PC-3 (cell line): ENCODE measurements at regions not wholly inside any gene's neighbourhood (a gene's known extent, or its start where the extent isn't known, plus 50 kb on each side); places are given as distances from the start of the nearest gene placed in this dataset.
A peak's percentile ranks its signal among the peaks of the same experiment; 100 is the strongest.

Source experiments
- ATAC-seq: fragments of 200-7000 bp; cut with Tn5 transposase; 2 replicates; pipeline ENCODE4 v1.9.1; 2020; ENCODE audit warnings: mild to moderate bottlenecking, moderate library complexity
- BruUV-seq: library from RNA; stranded (reverse); fragments of 400-500 nt; replicated peaks from 2 replicates; lab custom pipeline; 2021; lab: Mats Ljungman, UMichigan
- CTCF ChIA-PET: fragments of 300-600 bp; sonication (Branson Sonifier 250); formaldehyde crosslinking; loops from one replicate; lab custom pipeline; 2022; ENCODE audit warnings: antibody characterized with exemption; lab: Charles Lee
- POLR2A ChIA-PET: fragments of 300-600 bp; sonication (Branson Sonifier 250); formaldehyde crosslinking; loops from one replicate; lab custom pipeline; 2022; ENCODE audit warnings: antibody characterized with exemption; ENCODE audit not compliant: unreplicated experiment; lab: Charles Lee
- DNase-seq: peaks from one replicate; pipeline ENCODE4 v3.0.0-alpha.2; 2015
- H2AFZ ChIP-seq: fragments of 300-600 bp; sonication (generic); 2 replicates; pipeline ENCODE4 v1.6.0; 2016; ENCODE audit warnings: antibody characterized with exemption, low read length
- H3F3A ChIP-seq: fragments of 300-600 bp; sonication (generic); one replicate; pipeline ENCODE4 v1.6.0; 2017; ENCODE audit warnings: antibody characterized with exemption, low read length, control low read depth, mild to moderate bottlenecking; ENCODE audit not compliant: unreplicated experiment
- H3K27ac ChIP-seq: fragments of 300-600 bp; sonication (generic); 2 replicates; pipeline ENCODE4 v1.5.1; 2016; ENCODE audit warnings: mild to moderate bottlenecking, low read length
- H3K27me3 ChIP-seq: fragments of 300-600 bp; sonication (generic); 2 replicates; pipeline ENCODE4 v1.6.1; 2016; ENCODE audit warnings: low read length, mixed read lengths
- H3K36me3 ChIP-seq: fragments of 300-600 bp; sonication (generic); 2 replicates; pipeline ENCODE4 v1.6.1; 2016; ENCODE audit warnings: low read depth, mixed run types, low read length, mixed read lengths
- H3K4me1 ChIP-seq: fragments of 300-600 bp; sonication (generic); 2 replicates; pipeline ENCODE4 v1.5.1; 2016; ENCODE audit warnings: low read length; ENCODE audit not compliant: insufficient read depth
- H3K4me2 ChIP-seq: fragments of 300-600 bp; sonication (generic); 2 replicates; pipeline ENCODE4 v1.6.0; 2016; ENCODE audit warnings: low read length
- H3K4me3 ChIP-seq: fragments of 300-600 bp; sonication (generic); 2 replicates; pipeline ENCODE4 v1.5.1; 2016; ENCODE audit warnings: mild to moderate bottlenecking, low read length, mixed read lengths
- H3K79me2 ChIP-seq: fragments of 300-600 bp; sonication (generic); 2 replicates; pipeline ENCODE4 v1.6.1; 2017; ENCODE audit warnings: low read length, mixed read lengths
- H3K9ac ChIP-seq: fragments of 300-600 bp; sonication (generic); 2 replicates; pipeline ENCODE4 v1.6.0; 2016; ENCODE audit warnings: mild to moderate bottlenecking, low read length
- H3K9me2 ChIP-seq: fragments of 300-600 bp; sonication (generic); replicated peaks from 2 replicates; pipeline ENCODE4 v1.6.1; 2016; ENCODE audit warnings: mixed run types, low read length, mixed read lengths
- H3K9me3 ChIP-seq: fragments of 300-600 bp; sonication (generic); 2 replicates; pipeline ENCODE4 v1.6.1; 2016; ENCODE audit warnings: low read length, mixed read lengths
- H4K20me1 ChIP-seq: fragments of 300-600 bp; sonication (generic); 2 replicates; pipeline ENCODE4 v1.6.1; 2016; ENCODE audit warnings: low read length, mixed read lengths
- CTCF ChIP-seq: fragments of 300-600 bp; sonication (generic); conservative IDR thresholded peaks from 2 replicates; pipeline ENCODE4 v1.5.1; 2017; ENCODE audit warnings: antibody characterized with exemption, low read depth, mild to moderate bottlenecking, low read length
- EZH2 ChIP-seq: fragments of 300-600 bp; sonication (generic); IDR thresholded peaks from one replicate; pipeline ENCODE4 v1.6.1; 2017; ENCODE audit warnings: antibody characterized with exemption, mild to moderate bottlenecking, low read length; ENCODE audit not compliant: unreplicated experiment
- EZH2phosphoT487 ChIP-seq: fragments of 300-600 bp; sonication (generic); IDR thresholded peaks from 2 replicates; pipeline ENCODE4 v1.6.1; 2018; ENCODE audit warnings: mild to moderate bottlenecking, antibody characterized with exemption, low read length, borderline replicate concordance
- intact Hi-C: fragments of 100-400 bp; cut with micrococcal nuclease; formaldehyde crosslinking; loops from 2 replicates; pipeline ENCODE4 v1.9.0; 2023

- BruUV-seq = no TSS peak
- H3K9me3 ChIP-seq = no peaks in the 10 kb centered on the region
- H3K4me2 ChIP-seq = no peak overlapping the region
- ATAC-seq (no peak), DNase-seq (no peak)
- ChIA-PET CTCF (no interaction called here), POLR2A (no interaction called here)
- H3K9ac ChIP-seq = no peak overlapping the region
- no peak overlapping the region for H3K27ac ChIP-seq
- TF ChIP-seq EZH2 = no peak
- no peak overlapping the region for H2AFZ ChIP-seq
- no peaks in the 10 kb centered on the region for H3K4me1 ChIP-seq
- no peaks in the 10 kb centered on the region for H3K27me3 ChIP-seq
- no peaks in the 10 kb centered on the region for H3F3A ChIP-seq
- no peak overlapping the region for H3K4me3 ChIP-seq
- no peaks in the 10 kb centered on the region for H3K79me2 ChIP-seq
- no peaks in the 10 kb centered on the region for H3K9me2 ChIP-seq
- H3K36me3 ChIP-seq = no peaks in the 10 kb centered on the region
- H4K20me1 ChIP-seq = no peaks in the 10 kb centered on the region
- intact Hi-C loops = no loop called here
Measured at GRCh38 chr1:22222723-22223122, 79.8 kb upstream of the WNT4 start.

- intact Hi-C loops = no loop called here
Measured at GRCh38 chr1:22223176-22223575, 80.3 kb upstream of the WNT4 start.

GRCh38 chr1:22224091-22224490 is 81.2 kb upstream of the WNT4 start:
- DNase-seq = no peak
- H3K27ac ChIP-seq = no peak overlapping the region
- H3K9me2 ChIP-seq = no peaks in the 10 kb centered on the region
- BruUV-seq = no TSS peak
- H3K4me1 ChIP-seq = peaks cover 12% of the 10 kb centered on the region
- H3K36me3 ChIP-seq = no peaks in the 10 kb centered on the region
- no peak for ATAC-seq
- H3K79me2 ChIP-seq = no peaks in the 10 kb centered on the region
- no peak overlapping the region for H3K4me2 ChIP-seq
- H3F3A ChIP-seq = peaks cover 4% of the 10 kb centered on the region
- no peaks in the 10 kb centered on the region for H3K9me3 ChIP-seq
- ChIA-PET POLR2A (no interaction called here), CTCF (no interaction called here)
- no peak overlapping the region for H3K4me3 ChIP-seq
- intact Hi-C loops = no loop called here
- H3K9ac ChIP-seq = no peak overlapping the region
- H3K27me3 ChIP-seq = no peaks in the 10 kb centered on the region
- TF ChIP-seq CTCF (no peak), EZH2phosphoT487 (no peak), EZH2 (no peak)
- no peaks in the 10 kb centered on the region for H4K20me1 ChIP-seq
- H2AFZ ChIP-seq = no peak overlapping the region

More at GRCh38 chr1:22223176-22223575, 80.3 kb upstream of the WNT4 start:
- no TSS peak for BruUV-seq
- no peaks in the 10 kb centered on the region for H3K79me2 ChIP-seq
- H3K36me3 ChIP-seq = no peaks in the 10 kb centered on the region
- ATAC-seq (peak; percentile 63), DNase-seq (peak; percentile 29)
- CTCF ChIA-PET = no interaction called here
- TF ChIP-seq EZH2phosphoT487 = no peak
- no peak for TF ChIP-seq EZH2
- TF ChIP-seq CTCF = no peak
- POLR2A ChIA-PET = no interaction called here
- H3K9me2 ChIP-seq = no peaks in the 10 kb centered on the region
- no peaks in the 10 kb centered on the region for H3F3A ChIP-seq
- H3K4me1 ChIP-seq = peaks cover 3% of the 10 kb centered on the region; the same call in 1 of the 2 replicates
- H3K27me3 ChIP-seq = no peaks in the 10 kb centered on the region
- H3K4me2 ChIP-seq = no peak overlapping the region
- H3K9ac ChIP-seq = no peak overlapping the region
- no peaks in the 10 kb centered on the region for H4K20me1 ChIP-seq
- H2AFZ ChIP-seq = no peak overlapping the region
- no peaks in the 10 kb centered on the region for H3K9me3 ChIP-seq
- H3K27ac ChIP-seq = no peak overlapping the region
- no peak overlapping the region for H3K4me3 ChIP-seq
